ENCODE measurements at regions not wholly inside any gene's neighbourhood (a gene's known extent, or its start where the extent isn't known, plus 50 kb on each side); places are given as distances from the start of the nearest gene placed in this dataset.

DNA sequence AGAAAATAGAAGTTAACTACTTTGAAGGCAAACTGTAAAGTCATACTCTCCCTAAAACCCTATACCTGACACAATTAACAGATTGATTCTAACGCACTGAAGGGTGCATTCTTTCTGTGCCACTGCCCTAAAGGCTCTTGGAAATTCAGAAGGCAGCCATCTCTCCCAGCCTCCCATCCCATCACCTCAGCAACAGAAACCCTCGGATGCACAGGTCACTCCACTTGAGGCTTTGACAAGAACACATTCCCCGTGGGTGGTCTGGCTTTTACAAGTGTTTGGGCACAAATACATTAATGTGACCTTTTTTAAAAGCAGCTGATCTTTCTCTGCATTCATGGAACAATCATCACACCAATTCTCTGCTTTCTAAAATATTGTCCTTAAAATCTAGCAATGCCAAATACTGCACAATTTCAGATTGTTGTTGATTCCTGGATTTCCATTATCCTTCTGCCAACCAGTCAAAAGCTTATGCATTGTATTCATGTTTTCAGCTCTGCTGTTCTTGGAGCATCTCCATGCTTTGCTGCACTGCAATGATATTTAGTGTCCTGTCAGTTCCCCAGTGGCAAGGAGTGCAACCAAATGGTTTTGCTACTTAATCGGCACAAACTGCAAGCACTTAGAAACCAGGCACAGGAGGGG, 175.6 kb downstream of the TMEM161B start:
- TF ChIP-seq FOXP2 (optimal IDR thresholded peaks at IDR 0.05; ENCODE audit: borderline replicate concordance, extremely low read depth, extremely low read length, insufficient read depth) (no peak), POLR2AphosphoS5 (IDR thresholded peaks at IDR 0.05; ENCODE audit: low read depth, low read length) (no peak), SIN3A (IDR thresholded peaks at IDR 0.05; ENCODE audit: borderline replicate concordance, insufficient read depth, low read length) (no peak), TAF1 (IDR thresholded peaks at IDR 0.05; ENCODE audit: borderline replicate concordance, insufficient read depth, low read length) (no peak)
- TF ChIP-seq, protein P1, sequence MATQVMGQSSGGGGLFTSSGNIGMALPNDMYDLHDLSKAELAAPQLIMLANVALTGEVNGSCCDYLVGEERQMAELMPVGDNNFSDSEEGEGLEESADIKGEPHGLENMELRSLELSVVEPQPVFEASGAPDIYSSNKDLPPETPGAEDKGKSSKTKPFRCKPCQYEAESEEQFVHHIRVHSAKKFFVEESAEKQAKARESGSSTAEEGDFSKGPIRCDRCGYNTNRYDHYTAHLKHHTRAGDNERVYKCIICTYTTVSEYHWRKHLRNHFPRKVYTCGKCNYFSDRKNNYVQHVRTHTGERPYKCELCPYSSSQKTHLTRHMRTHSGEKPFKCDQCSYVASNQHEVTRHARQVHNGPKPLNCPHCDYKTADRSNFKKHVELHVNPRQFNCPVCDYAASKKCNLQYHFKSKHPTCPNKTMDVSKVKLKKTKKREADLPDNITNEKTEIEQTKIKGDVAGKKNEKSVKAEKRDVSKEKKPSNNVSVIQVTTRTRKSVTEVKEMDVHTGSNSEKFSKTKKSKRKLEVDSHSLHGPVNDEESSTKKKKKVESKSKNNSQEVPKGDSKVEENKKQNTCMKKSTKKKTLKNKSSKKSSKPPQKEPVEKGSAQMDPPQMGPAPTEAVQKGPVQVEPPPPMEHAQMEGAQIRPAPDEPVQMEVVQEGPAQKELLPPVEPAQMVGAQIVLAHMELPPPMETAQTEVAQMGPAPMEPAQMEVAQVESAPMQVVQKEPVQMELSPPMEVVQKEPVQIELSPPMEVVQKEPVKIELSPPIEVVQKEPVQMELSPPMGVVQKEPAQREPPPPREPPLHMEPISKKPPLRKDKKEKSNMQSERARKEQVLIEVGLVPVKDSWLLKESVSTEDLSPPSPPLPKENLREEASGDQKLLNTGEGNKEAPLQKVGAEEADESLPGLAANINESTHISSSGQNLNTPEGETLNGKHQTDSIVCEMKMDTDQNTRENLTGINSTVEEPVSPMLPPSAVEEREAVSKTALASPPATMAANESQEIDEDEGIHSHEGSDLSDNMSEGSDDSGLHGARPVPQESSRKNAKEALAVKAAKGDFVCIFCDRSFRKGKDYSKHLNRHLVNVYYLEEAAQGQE (IDR thresholded peaks at IDR 0.05; ENCODE audit: insufficient read depth in 1 of 2, low read depth in 2 of 2, low read length in 2 of 2), result no peak

DNA sequence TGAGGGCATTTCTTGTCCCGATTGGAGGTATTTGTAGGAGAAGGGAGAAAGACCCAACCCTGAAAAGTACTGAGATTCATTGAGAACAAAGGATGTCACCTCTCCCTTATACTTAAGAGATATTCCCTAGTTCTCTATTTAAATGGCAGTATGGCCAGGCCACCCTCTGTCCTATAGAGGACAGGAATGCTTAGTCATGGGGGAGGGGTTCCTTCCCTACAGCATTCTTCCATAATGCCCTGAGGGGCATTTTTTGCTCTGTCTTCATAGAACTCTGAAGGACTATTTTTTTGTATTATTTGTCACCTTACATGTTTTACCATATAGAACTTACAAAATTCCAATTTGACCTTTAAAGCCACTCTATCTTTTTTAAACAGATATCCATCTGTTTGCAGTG, 176.3 kb downstream of the TMEM161B start:
- TF ChIP-seq FOXP2 (optimal IDR thresholded peaks at IDR 0.05; ENCODE audit: borderline replicate concordance, extremely low read depth, extremely low read length, insufficient read depth), result no peak

DNA sequence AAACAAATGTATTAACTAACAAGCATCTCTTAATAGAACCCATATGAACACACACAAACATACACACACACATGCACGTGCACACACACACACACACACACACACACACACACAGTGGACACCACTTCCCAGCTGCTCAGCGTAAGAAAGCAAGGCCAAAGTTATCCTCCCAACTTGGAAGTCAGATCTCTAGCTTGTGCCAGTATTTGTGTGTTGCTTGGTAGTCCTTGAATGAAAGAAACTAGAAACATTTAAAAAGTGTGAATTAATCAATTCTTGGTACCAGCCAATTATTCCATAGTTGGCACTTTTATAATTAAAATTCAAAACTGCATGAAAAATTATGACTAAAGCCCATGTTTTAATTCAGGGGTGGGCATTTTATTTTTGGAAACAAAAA, 178.1 kb downstream of the TMEM161B start:
- no peak for TF ChIP-seq POLR2AphosphoS5 (IDR thresholded peaks at IDR 0.05; ENCODE audit: low read depth, low read length)
- TF ChIP-seq FOXP2 (optimal IDR thresholded peaks at IDR 0.05; ENCODE audit: borderline replicate concordance, extremely low read depth, extremely low read length, insufficient read depth), result no peak
- TF ChIP-seq SIN3A (IDR thresholded peaks at IDR 0.05; ENCODE audit: borderline replicate concordance, insufficient read depth, low read length), result no peak
- TF ChIP-seq, protein P1 (IDR thresholded peaks at IDR 0.05; ENCODE audit: insufficient read depth in 1 of 2, low read depth in 2 of 2, low read length in 2 of 2), result no peak
- no peak for TF ChIP-seq TAF1 (IDR thresholded peaks at IDR 0.05; ENCODE audit: borderline replicate concordance, insufficient read depth, low read length)

DNA sequence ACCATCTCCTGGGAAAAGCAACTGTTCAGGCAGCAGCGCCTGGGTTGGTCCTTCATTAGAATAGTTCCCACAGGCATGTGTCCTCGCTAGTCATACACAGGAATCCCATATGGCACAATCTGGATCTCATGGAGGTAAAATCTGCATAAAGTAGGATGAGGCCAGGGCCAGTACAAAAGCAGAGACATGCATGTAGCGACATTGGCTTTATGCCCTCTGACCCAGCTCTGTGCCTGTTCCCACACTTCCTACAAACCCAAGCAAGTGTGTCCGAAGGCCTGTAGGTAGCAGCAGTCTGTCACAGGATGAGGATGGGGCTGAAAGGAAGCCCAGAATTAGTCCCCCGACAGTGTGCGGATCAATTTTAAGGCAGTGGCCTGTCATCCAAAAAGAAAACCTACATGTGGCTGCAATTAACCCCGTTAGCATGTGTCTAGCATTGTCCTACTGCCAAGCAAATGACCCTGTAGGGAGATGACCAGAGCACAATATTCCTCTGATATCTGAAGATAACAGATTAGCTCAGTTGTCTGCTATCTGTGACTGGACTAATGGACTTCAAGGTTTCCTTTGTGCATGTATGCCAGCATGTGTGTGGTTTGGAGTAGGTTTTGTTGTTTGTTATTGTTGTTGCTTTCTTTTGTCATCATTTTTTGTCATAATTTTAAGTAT, 178.8 kb downstream of the TMEM161B start:
- TF ChIP-seq POLR2AphosphoS5 (IDR thresholded peaks at IDR 0.05; ENCODE audit: low read depth, low read length) (no peak), SIN3A (IDR thresholded peaks at IDR 0.05; ENCODE audit: borderline replicate concordance, insufficient read depth, low read length) (no peak), FOXP2 (optimal IDR thresholded peaks at IDR 0.05; ENCODE audit: borderline replicate concordance, extremely low read depth, extremely low read length, insufficient read depth) (no peak), TAF1 (IDR thresholded peaks at IDR 0.05; ENCODE audit: borderline replicate concordance, insufficient read depth, low read length) (no peak)
- TF ChIP-seq, protein P1 (IDR thresholded peaks at IDR 0.05; ENCODE audit: insufficient read depth in 1 of 2, low read depth in 2 of 2, low read length in 2 of 2), result no peak

DNA sequence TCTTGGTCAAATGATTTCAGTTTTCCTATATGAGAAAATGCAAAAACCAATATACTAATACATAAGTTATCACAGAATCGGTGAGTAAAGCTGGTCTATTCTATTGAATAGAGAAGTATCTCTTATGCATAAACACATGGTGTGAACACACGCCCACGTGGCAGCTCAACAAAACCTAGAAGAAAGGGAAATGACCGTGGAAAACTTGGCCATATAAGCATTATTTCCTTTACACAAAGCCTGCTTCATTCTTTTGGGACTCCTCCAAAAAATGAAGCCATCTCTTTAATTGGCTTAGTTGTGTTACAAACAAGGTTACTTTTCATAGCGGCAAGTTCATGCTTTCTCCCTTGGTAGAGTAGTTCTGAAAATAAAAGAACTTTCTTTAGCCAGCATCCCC, 183.2 kb downstream of the TMEM161B start:
- TF ChIP-seq TAF1 (IDR thresholded peaks at IDR 0.05; ENCODE audit: borderline replicate concordance, insufficient read depth, low read length), result no peak
- TF ChIP-seq FOXP2 (optimal IDR thresholded peaks at IDR 0.05; ENCODE audit: borderline replicate concordance, extremely low read depth, extremely low read length, insufficient read depth), result no peak
- TF ChIP-seq, protein P1 (IDR thresholded peaks at IDR 0.05; ENCODE audit: insufficient read depth in 1 of 2, low read depth in 2 of 2, low read length in 2 of 2), result no peak
- TF ChIP-seq SIN3A (IDR thresholded peaks at IDR 0.05; ENCODE audit: borderline replicate concordance, insufficient read depth, low read length), result no peak
- TF ChIP-seq POLR2AphosphoS5 (IDR thresholded peaks at IDR 0.05; ENCODE audit: low read depth, low read length), result no peak
